ENCODE measurements at regions not wholly inside any gene's neighbourhood (a gene's known extent, or its start where the extent isn't known, plus 50 kb on each side); places are given as distances from the start of the nearest gene placed in this dataset.

DNA sequence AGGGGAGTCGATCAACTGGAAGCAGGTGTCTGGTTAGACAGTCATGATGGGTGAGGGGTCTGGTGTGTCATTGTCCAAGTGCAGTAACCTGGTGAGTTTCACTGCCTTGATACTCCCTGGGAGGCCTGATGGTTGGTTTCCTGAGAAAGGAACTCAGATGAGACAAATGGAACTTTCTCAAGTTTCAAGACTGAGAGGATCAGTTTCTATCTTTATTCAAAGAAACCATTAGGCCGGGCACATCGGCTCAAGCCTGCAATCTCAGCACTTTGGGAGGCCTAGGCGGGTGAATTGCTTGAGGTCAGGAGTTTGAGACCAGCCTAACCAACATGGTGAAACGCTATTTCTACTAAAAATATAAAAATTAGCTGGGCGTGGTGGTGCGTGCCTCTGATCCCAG lies 776.1 kb downstream of the AACS start:
- CTCF ChIA-PET, result no interaction called here
- Histone ChIP-seq H3K79me2 (ENCODE audit: control insufficient read depth, insufficient read depth, low read length) (no peaks in the 10 kb centered on the region), H3K9ac (replicated peaks; ENCODE audit: extremely low read depth, insufficient read depth, low read length) (no peak overlapping the region), H2AFZ (ENCODE audit: low read depth, low read length) (no peak overlapping the region), H3K9me3 (replicated peaks; ENCODE audit: control insufficient read depth, insufficient read depth, low read length) (peaks cover 5% of the 10 kb centered on the region), H3K4me3 (replicated peaks in 1 of 3; ENCODE audit: insufficient read depth in 1 of 3, low read depth in 1 of 3, low read length in 3 of 3) (no peak overlapping the region), H4K20me1 (replicated peaks; ENCODE audit: control insufficient read depth, extremely low read depth, insufficient read depth, low read length) (no peaks in the 10 kb centered on the region), H3K9me1 (replicated peaks; ENCODE audit: control insufficient read depth, extremely low read depth, insufficient read depth, low read length) (no peaks in the 10 kb centered on the region), H3K27me3 (ENCODE audit: control insufficient read depth in 2 of 2, insufficient read depth in 2 of 2, low read length in 2 of 2) (no peaks in the 10 kb centered on the region), H3K4me2 (ENCODE audit: insufficient read depth, low read length) (no peak overlapping the region), H3K36me3 (ENCODE audit: control insufficient read depth in 2 of 2, extremely low read depth in 1 of 2, insufficient read depth in 2 of 2, low read length in 2 of 2) (no peaks in the 10 kb centered on the region), H3K4me1 (ENCODE audit: control insufficient read depth, extremely low read depth, insufficient read depth, low read length) (no peaks in the 10 kb centered on the region), H3K27ac (ENCODE audit: insufficient read depth, low read depth, low read length) (no peak overlapping the region)
- DNase-seq (ENCODE audit: low read depth, low spot score) (no peak), FAIRE-seq (no peak)
- POLR2A ChIA-PET, result no interaction called here
- dilution Hi-C loops (cut with MboI; ENCODE audit: extremely low pct_ligation_motif_present, low sequenced_read_pairs) (no loop called here), intact Hi-C loops (cut with micrococcal nuclease) (no loop called here)
- no TSS peak for BruUV-seq (replicated peaks)
- no peak for TF ChIP-seq GATA2 (IDR thresholded peaks at IDR 0.05; ENCODE audit: insufficient read depth, insufficient read length, low read depth, low read length)
- TF ChIP-seq MYC (IDR thresholded peaks at IDR 0.05; ENCODE audit: low read depth, low read length), result no peak
- TF ChIP-seq, protein P1, sequence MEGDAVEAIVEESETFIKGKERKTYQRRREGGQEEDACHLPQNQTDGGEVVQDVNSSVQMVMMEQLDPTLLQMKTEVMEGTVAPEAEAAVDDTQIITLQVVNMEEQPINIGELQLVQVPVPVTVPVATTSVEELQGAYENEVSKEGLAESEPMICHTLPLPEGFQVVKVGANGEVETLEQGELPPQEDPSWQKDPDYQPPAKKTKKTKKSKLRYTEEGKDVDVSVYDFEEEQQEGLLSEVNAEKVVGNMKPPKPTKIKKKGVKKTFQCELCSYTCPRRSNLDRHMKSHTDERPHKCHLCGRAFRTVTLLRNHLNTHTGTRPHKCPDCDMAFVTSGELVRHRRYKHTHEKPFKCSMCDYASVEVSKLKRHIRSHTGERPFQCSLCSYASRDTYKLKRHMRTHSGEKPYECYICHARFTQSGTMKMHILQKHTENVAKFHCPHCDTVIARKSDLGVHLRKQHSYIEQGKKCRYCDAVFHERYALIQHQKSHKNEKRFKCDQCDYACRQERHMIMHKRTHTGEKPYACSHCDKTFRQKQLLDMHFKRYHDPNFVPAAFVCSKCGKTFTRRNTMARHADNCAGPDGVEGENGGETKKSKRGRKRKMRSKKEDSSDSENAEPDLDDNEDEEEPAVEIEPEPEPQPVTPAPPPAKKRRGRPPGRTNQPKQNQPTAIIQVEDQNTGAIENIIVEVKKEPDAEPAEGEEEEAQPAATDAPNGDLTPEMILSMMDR (IDR thresholded peaks at IDR 0.05; ENCODE audit: extremely low read depth in 1 of 2, insufficient read depth in 1 of 2, low read depth in 1 of 2, low read length in 2 of 2), result no peak
- no peak for TF ChIP-seq JUN (IDR thresholded peaks at IDR 0.05; ENCODE audit: borderline replicate concordance, insufficient read depth, insufficient read length, low read depth)

DNA sequence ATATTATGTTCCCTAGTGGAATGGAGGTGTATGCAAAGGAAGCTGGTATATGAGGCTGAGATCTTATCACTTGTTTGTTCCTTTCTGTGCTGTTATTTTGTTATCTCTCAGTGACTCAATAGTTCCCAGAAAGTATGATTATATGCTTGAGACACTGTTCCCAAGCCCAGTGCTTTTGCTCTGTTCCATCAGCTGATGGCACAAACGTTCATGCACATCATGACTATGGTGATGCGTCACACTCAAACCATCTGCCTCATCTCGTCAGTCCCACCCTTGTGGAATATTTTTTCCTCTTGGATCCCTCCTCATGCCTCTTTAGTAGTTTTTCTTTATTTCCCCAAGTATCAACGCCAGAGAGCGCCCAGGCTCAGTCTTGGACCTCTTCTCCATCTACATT lies 786.9 kb downstream of the AACS start:
- no peaks in the 10 kb centered on the region for H3K27me3 ChIP-seq (ENCODE audit: control insufficient read depth in 2 of 2, insufficient read depth in 2 of 2, low read length in 2 of 2)
- POLR2A ChIA-PET, result no interaction called here
- H4K20me1 ChIP-seq (replicated peaks; ENCODE audit: control insufficient read depth, extremely low read depth, insufficient read depth, low read length), result no peaks in the 10 kb centered on the region
- no TSS peak for BruUV-seq (replicated peaks)
- H3K9me3 ChIP-seq (replicated peaks; ENCODE audit: control insufficient read depth, insufficient read depth, low read length), result peaks cover 4% of the 10 kb centered on the region
- H3K9me1 ChIP-seq (replicated peaks; ENCODE audit: control insufficient read depth, extremely low read depth, insufficient read depth, low read length), result no peaks in the 10 kb centered on the region
- no peaks in the 10 kb centered on the region for H3K4me1 ChIP-seq (ENCODE audit: control insufficient read depth, extremely low read depth, insufficient read depth, low read length)
- no peak overlapping the region for H2AFZ ChIP-seq (ENCODE audit: low read depth, low read length)
- no peaks in the 10 kb centered on the region for H3K36me3 ChIP-seq (ENCODE audit: control insufficient read depth in 2 of 2, extremely low read depth in 1 of 2, insufficient read depth in 2 of 2, low read length in 2 of 2)
- H3K9ac ChIP-seq (replicated peaks; ENCODE audit: extremely low read depth, insufficient read depth, low read length), result no peak overlapping the region
- intact Hi-C loops (cut with micrococcal nuclease), result no loop called here
- dilution Hi-C loops (cut with MboI; ENCODE audit: extremely low pct_ligation_motif_present, low sequenced_read_pairs), result no loop called here
- CTCF ChIA-PET, result no interaction called here
- H3K27ac ChIP-seq (ENCODE audit: insufficient read depth, low read depth, low read length), result no peak overlapping the region
- H3K79me2 ChIP-seq (ENCODE audit: control insufficient read depth, insufficient read depth, low read length), result no peaks in the 10 kb centered on the region
- H3K4me3 ChIP-seq (replicated peaks in 1 of 3; ENCODE audit: insufficient read depth in 1 of 3, low read depth in 1 of 3, low read length in 3 of 3), result no peak overlapping the region
- no peak for FAIRE-seq
- TF ChIP-seq FOS (IDR thresholded peaks at IDR 0.05; ENCODE audit: borderline replicate concordance, insufficient read depth, low read length) (no peak), GATA2 (IDR thresholded peaks at IDR 0.05; ENCODE audit: insufficient read depth, insufficient read length, low read depth, low read length) (no peak), EZH2 (IDR thresholded peaks at IDR 0.05; ENCODE audit: borderline replicate concordance, low read depth, low read length, severe bottlenecking) (no peak), POLR2AphosphoS5 (IDR thresholded peaks at IDR 0.05; ENCODE audit: insufficient read depth, low read depth, low read length) (no peak), MYC (IDR thresholded peaks at IDR 0.05; ENCODE audit: low read depth, low read length) (no peak), JUN (IDR thresholded peaks at IDR 0.05; ENCODE audit: borderline replicate concordance, insufficient read depth, insufficient read length, low read depth) (no peak), POLR2A (IDR thresholded peaks at IDR 0.05; ENCODE audit: low read depth, low read length) (no peak)
- TF ChIP-seq, protein P1 (IDR thresholded peaks at IDR 0.05; ENCODE audit: extremely low read depth in 1 of 2, insufficient read depth in 1 of 2, low read depth in 1 of 2, low read length in 2 of 2), result no peak
- TF ChIP-seq, protein P2, sequence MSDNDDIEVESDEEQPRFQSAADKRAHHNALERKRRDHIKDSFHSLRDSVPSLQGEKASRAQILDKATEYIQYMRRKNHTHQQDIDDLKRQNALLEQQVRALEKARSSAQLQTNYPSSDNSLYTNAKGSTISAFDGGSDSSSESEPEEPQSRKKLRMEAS (IDR thresholded peaks at IDR 0.05; ENCODE audit: insufficient read depth, insufficient read length), result no peak
- H3K4me2 ChIP-seq (ENCODE audit: insufficient read depth, low read length), result no peak overlapping the region
- DNase-seq (ENCODE audit: low read depth, low spot score), result no peak

All from endothelial cell of umbilical vein (primary cell).